H9 (cell line): ENCODE measurements at regions not wholly inside any gene's neighbourhood (a gene's known extent, or its start where the extent isn't known, plus 50 kb on each side); places are given as distances from the start of the nearest gene placed in this dataset.
A peak's percentile ranks its signal among the peaks of the same experiment; 100 is the strongest.

Experiments
- DNase-seq: peaks from one replicate; pipeline ENCODE4 v3.0.0-alpha.2; 2017
- H2AFZ ChIP-seq: one replicate; pipeline ENCODE4 v1.6.1; 2013; ENCODE audit warnings: mild to moderate bottlenecking, low read length, control low read depth, moderate library complexity
- H2AK5ac ChIP-seq: 2 replicates; pipeline ENCODE4 v1.6.1; 2013; ENCODE audit warnings: low read length, control low read depth, mixed read lengths; ENCODE audit not compliant: insufficient read length
- H2BK120ac ChIP-seq: one replicate; pipeline ENCODE4 v1.6.1; 2013; ENCODE audit warnings: low read depth, mild to moderate bottlenecking, low read length, control low read depth, inconsistent platforms; ENCODE audit not compliant: poor library complexity, severe bottlenecking
- H2BK12ac ChIP-seq: 2 replicates; pipeline ENCODE4 v1.6.1; 2013; ENCODE audit warnings: low read length, control low read depth, mixed read lengths, low read depth; ENCODE audit not compliant: insufficient read length
- H2BK15ac ChIP-seq: 2 replicates; pipeline ENCODE4 v1.6.1; 2013; ENCODE audit warnings: low read depth, low read length, control low read depth
- H2BK20ac ChIP-seq: one replicate; pipeline ENCODE4 v1.6.1; 2013; ENCODE audit warnings: low read depth, mild to moderate bottlenecking, low read length, control low read depth, inconsistent platforms; ENCODE audit not compliant: poor library complexity, severe bottlenecking
- H2BK5ac ChIP-seq: 2 replicates; pipeline ENCODE4 v1.6.1; 2013; ENCODE audit warnings: low read length, control low read depth, mixed read lengths; ENCODE audit not compliant: insufficient read length
- H3K14ac ChIP-seq: 2 replicates; pipeline ENCODE4 v1.6.1; 2013; ENCODE audit warnings: low read length, control low read depth; ENCODE audit not compliant: insufficient read depth
- H3K18ac ChIP-seq: 2 replicates; pipeline ENCODE4 v1.6.1; 2013; ENCODE audit warnings: low read depth, mild to moderate bottlenecking, mixed read lengths, low read length, control low read depth; ENCODE audit not compliant: insufficient read length
- H3K23ac ChIP-seq: 2 replicates; pipeline ENCODE4 v1.6.1; 2013; ENCODE audit warnings: low read length, control low read depth, mixed read lengths, low read depth; ENCODE audit not compliant: insufficient read length
- H3K23me2 ChIP-seq: 2 replicates; pipeline ENCODE4 v1.6.1; 2013; ENCODE audit warnings: low read depth, mild to moderate bottlenecking, mixed read lengths, low read length, control low read depth; ENCODE audit not compliant: insufficient read length, poor library complexity, severe bottlenecking
- H3K27ac ChIP-seq: 2 replicates; pipeline ENCODE4 v1.5.1; 2013; ENCODE audit warnings: low read length, control low read depth, mixed read lengths, low read depth; ENCODE audit not compliant: insufficient read length
- H3K27me3 ChIP-seq: 2 replicates; pipeline ENCODE4 v1.6.1; 2013; ENCODE audit warnings: low read length, control low read depth, inconsistent platforms; ENCODE audit not compliant: insufficient read depth
- H3K4ac ChIP-seq: 2 replicates; pipeline ENCODE4 v1.6.1; 2013; ENCODE audit warnings: low read depth, mild to moderate bottlenecking, control low read depth, inconsistent platforms, low read length, moderate library complexity
- H3K4me1 ChIP-seq: 2 replicates; pipeline ENCODE4 v1.6.1; 2013; ENCODE audit warnings: low read length, control low read depth, inconsistent platforms; ENCODE audit not compliant: insufficient read depth
- H3K4me2 ChIP-seq: 2 replicates; pipeline ENCODE4 v1.6.1; 2013; ENCODE audit warnings: low read length, control low read depth, mixed read lengths; ENCODE audit not compliant: insufficient read length, insufficient read depth
- H3K56ac ChIP-seq: 2 replicates; pipeline ENCODE4 v1.6.1; 2013; ENCODE audit warnings: low read depth, mild to moderate bottlenecking, mixed read lengths, low read length, control low read depth; ENCODE audit not compliant: insufficient read length
- H3K79me1 ChIP-seq: 2 replicates; pipeline ENCODE4 v1.6.1; 2013; ENCODE audit warnings: low read depth, mild to moderate bottlenecking, moderate library complexity, low read length, control low read depth, inconsistent platforms; ENCODE audit not compliant: insufficient read depth, poor library complexity, severe bottlenecking
- H3K79me2 ChIP-seq: 2 replicates; pipeline ENCODE4 v1.6.1; 2013; ENCODE audit warnings: low read length, control low read depth, inconsistent platforms; ENCODE audit not compliant: insufficient read depth
- H3K9ac ChIP-seq: 2 replicates; pipeline ENCODE4 v1.6.1; 2013; ENCODE audit warnings: low read length, control low read depth, mixed read lengths; ENCODE audit not compliant: insufficient read length; ENCODE audit errors: extremely low read depth
- H3K9me3 ChIP-seq: one replicate; pipeline ENCODE4 v1.6.1; 2013; ENCODE audit warnings: low read depth, low read length, inconsistent platforms; ENCODE audit not compliant: control insufficient read depth
- H3T11ph ChIP-seq: one replicate; pipeline ENCODE4 v1.6.1; 2013; ENCODE audit warnings: mild to moderate bottlenecking, low read length, control low read depth, inconsistent platforms
- H4K20me1 ChIP-seq: one replicate; pipeline ENCODE4 v1.6.1; 2013; ENCODE audit not compliant: control insufficient read depth, insufficient read length, insufficient read depth
- H4K5ac ChIP-seq: 2 replicates; pipeline ENCODE4 v1.6.1; 2013; ENCODE audit warnings: low read depth, mild to moderate bottlenecking, mixed read lengths, low read length, control low read depth; ENCODE audit not compliant: insufficient read length
- H4K8ac ChIP-seq: replicated peaks from 2 replicates; pipeline ENCODE4 v1.6.1; 2013; ENCODE audit warnings: low read length, control low read depth, mixed read lengths, low read depth; ENCODE audit not compliant: insufficient read length
- H4K91ac ChIP-seq: 2 replicates; pipeline ENCODE4 v1.6.1; 2013; ENCODE audit warnings: low read depth, mild to moderate bottlenecking, moderate library complexity, mixed read lengths, low read length, control low read depth; ENCODE audit not compliant: insufficient read length
- H3K27ac Mint-ChIP-seq, 3 experiments: 2 replicates in 2 of 3; 3 replicates in 1 of 3; pipeline ENCODE4 v1.8.0; 2020 to 2021; ENCODE audit warnings: mixed read lengths in 3 of 3, mild to moderate bottlenecking in 1 of 3, moderate library complexity in 1 of 3
- H3K27me3 Mint-ChIP-seq: 2 replicates; pipeline ENCODE4 v1.8.0; 2021; ENCODE audit warnings: low read depth, mild to moderate bottlenecking, moderate library complexity, mixed read lengths
- H3K36me3 Mint-ChIP-seq, 3 experiments: 2 replicates in 2 of 3; 3 replicates in 1 of 3; pipeline ENCODE4 v1.8.0; 2020 to 2021; ENCODE audit warnings: low read depth in 3 of 3, mixed read lengths in 3 of 3; ENCODE audit not compliant: insufficient read depth in 1 of 3
- H3K4me1 Mint-ChIP-seq, 2 experiments: 2 replicates each; pipeline ENCODE4 v1.8.0; 2020; ENCODE audit warnings: mixed read lengths in 2 of 2
- H3K4me3 Mint-ChIP-seq, 2 experiments: 2 replicates in 1 of 2; 3 replicates in 1 of 2; pipeline ENCODE4 v1.8.0; 2020 to 2021; ENCODE audit warnings: mild to moderate bottlenecking in 2 of 2, mixed read lengths in 2 of 2, moderate library complexity in 1 of 2
- H3K9me3 Mint-ChIP-seq, 2 experiments: 2 replicates in 1 of 2; 3 replicates in 1 of 2; pipeline ENCODE4 v1.8.0; 2020; ENCODE audit warnings: mild to moderate bottlenecking in 2 of 2, mixed read lengths in 2 of 2, moderate library complexity in 1 of 2
- CTCF ChIP-seq: fragments of 200-600 bp; sonication (generic); conservative IDR thresholded peaks from 3 replicates; pipeline ENCODE4 v1.8.0; 2021; ENCODE audit warnings: antibody characterized with exemption, mild to moderate bottlenecking
- WGBS: extraction: QIAGEN DNeasy Blood & Tissue Kit; methylation state at CpG from one replicate; pipeline ENCODE4 v1.1.7; 2013; ENCODE audit warnings: missing lambda C conversion rate, low lambda C conversion rate, mixed read lengths; ENCODE audit not compliant: insufficient read length; ENCODE audit errors: extremely low coverage; 5-methylcytosine and 5-hydroxymethylcytosine counted together

GRCh38 chr4:123286903-123287466 is 109.6 kb upstream of the SPRY1 start:
- Histone ChIP-seq H3K4ac (no peak overlapping the region), H3K79me2 (no peaks in the 10 kb centered on the region), H3K27me3 (no peaks in the 10 kb centered on the region), H3K4me1 (no peaks in the 10 kb centered on the region), H3K79me1 (no peaks in the 10 kb centered on the region), H3T11ph (no peak overlapping the region), H2BK12ac (no peak overlapping the region), H3K4me2 (no peak overlapping the region), H3K27ac (no peak overlapping the region), H2BK15ac (no peak overlapping the region), H3K9ac (no peak overlapping the region), H3K18ac (no peak overlapping the region), H2AK5ac (no peak overlapping the region), H3K56ac (no peak overlapping the region), H4K8ac (no peak overlapping the region), H2BK120ac (no peak overlapping the region), H4K91ac (no peak overlapping the region), H3K14ac (no peak overlapping the region), H3K23me2 (no peaks in the 10 kb centered on the region), H2BK5ac (no peak overlapping the region), H2BK20ac (no peak overlapping the region), H4K20me1 (no peaks in the 10 kb centered on the region), H3K23ac (no peak overlapping the region), H3K9me3 (no peaks in the 10 kb centered on the region), H2AFZ (no peak overlapping the region), H4K5ac (no peak overlapping the region)
- DNase-seq: no peak
- WGBS: no CpG with 5 or more reads among the region's 2 CpGs
- Mint-ChIP-seq H3K27ac (0 out of 7 replicates have a peak overlapping the region, but pooled peaks of 2 of the 3 experiments have one; percentile 6 to 10), H3K4me3 (no peak overlapping the region), H3K9me3 (peaks cover 18 to 27% of the 10 kb centered on the region in 2 experiments), H3K27me3 (no peaks in the 10 kb centered on the region), H3K36me3 (peaks cover 27 to 31% (median 28%) of the 10 kb centered on the region in 3 experiments), H3K4me1 (no peaks in the 10 kb centered on the region)
- TF ChIP-seq CTCF: no peak
